ENCODE measurements at regions not wholly inside any gene's neighbourhood (a gene's known extent, or its start where the extent isn't known, plus 50 kb on each side); places are given as distances from the start of the nearest gene placed in this dataset.

- H3K27me3 ChIP-seq (ENCODE audit: insufficient read depth, poor library complexity, severe bottlenecking) = no peaks in the 10 kb centered on the region
- H3K36me3 ChIP-seq (ENCODE audit: low read depth) = no peaks in the 10 kb centered on the region
- H3K9me3 ChIP-seq (ENCODE audit: severe bottlenecking) = no peaks in the 10 kb centered on the region
- TF ChIP-seq, protein P1, sequence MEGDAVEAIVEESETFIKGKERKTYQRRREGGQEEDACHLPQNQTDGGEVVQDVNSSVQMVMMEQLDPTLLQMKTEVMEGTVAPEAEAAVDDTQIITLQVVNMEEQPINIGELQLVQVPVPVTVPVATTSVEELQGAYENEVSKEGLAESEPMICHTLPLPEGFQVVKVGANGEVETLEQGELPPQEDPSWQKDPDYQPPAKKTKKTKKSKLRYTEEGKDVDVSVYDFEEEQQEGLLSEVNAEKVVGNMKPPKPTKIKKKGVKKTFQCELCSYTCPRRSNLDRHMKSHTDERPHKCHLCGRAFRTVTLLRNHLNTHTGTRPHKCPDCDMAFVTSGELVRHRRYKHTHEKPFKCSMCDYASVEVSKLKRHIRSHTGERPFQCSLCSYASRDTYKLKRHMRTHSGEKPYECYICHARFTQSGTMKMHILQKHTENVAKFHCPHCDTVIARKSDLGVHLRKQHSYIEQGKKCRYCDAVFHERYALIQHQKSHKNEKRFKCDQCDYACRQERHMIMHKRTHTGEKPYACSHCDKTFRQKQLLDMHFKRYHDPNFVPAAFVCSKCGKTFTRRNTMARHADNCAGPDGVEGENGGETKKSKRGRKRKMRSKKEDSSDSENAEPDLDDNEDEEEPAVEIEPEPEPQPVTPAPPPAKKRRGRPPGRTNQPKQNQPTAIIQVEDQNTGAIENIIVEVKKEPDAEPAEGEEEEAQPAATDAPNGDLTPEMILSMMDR (IDR thresholded peaks at IDR 0.05; ENCODE audit: poor library complexity, severe bottlenecking) = peak; percentile 31
- no peaks in the 10 kb centered on the region for H3K4me1 ChIP-seq (ENCODE audit: insufficient read depth, poor library complexity, severe bottlenecking)
- DNase-seq (ENCODE audit: low spot score) (no peak), ATAC-seq (ENCODE audit: low read depth) (no peak)
- H3K27ac ChIP-seq (ENCODE audit: poor library complexity, severe bottlenecking) = no peak overlapping the region
- H3K4me3 ChIP-seq (ENCODE audit: severe bottlenecking) = no peak overlapping the region
Measured at GRCh38 chr6:143592335-143592734, 80.8 kb upstream of the FUCA2 start.

DNA sequence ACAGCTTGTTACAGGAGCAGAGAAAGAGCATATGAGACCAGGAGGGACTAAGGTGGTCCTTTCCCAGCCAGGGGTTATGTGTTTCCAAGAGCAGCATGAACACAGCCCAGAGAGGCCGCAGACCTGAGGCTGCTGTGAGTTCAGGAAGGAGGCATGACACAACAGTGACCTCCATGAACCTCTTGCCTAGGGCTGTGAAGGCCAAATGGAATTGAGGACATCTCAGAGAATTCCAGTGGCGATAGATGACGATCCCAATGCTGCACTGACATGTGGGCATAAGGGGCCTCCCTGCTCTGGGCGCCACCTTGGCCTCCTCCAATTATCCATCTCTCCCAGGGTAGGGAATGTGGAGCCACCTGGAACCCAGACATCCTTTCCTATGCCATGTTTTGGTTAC, 79.9 kb upstream of the FUCA2 start:
- H3K9me3 ChIP-seq (ENCODE audit: severe bottlenecking) = no peaks in the 10 kb centered on the region
- no peaks in the 10 kb centered on the region for H3K27me3 ChIP-seq (ENCODE audit: insufficient read depth, poor library complexity, severe bottlenecking)
- DNase-seq (ENCODE audit: low spot score) (no peak), ATAC-seq (ENCODE audit: low read depth) (no peak)
- no peaks in the 10 kb centered on the region for H3K4me1 ChIP-seq (ENCODE audit: insufficient read depth, poor library complexity, severe bottlenecking)
- no peaks in the 10 kb centered on the region for H3K36me3 ChIP-seq (ENCODE audit: low read depth)
- no peak overlapping the region for H3K27ac ChIP-seq (ENCODE audit: poor library complexity, severe bottlenecking)
- TF ChIP-seq, protein P1 (IDR thresholded peaks at IDR 0.05; ENCODE audit: poor library complexity, severe bottlenecking) = no peak
- H3K4me3 ChIP-seq (ENCODE audit: severe bottlenecking) = no peak overlapping the region

DNA sequence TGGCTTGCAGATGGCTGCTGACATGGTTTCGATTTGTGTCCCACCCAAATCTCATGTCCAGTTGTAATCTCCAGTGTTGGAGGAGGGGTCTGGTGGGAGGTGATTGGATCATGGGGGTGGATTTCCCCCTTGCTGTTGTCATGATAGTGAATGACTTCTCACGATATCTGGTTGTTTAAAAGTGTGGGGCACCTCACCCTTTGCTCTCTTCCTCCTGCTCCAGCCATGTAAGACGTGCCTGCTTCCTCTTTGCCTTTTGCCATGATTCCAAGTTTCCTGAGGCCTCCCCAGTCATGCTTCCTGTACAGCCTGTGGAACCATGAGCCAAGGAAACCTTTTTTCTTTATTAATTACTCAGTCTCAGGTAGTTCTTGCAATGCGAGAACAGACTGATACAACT, 77.6 kb upstream of the FUCA2 start:
- DNase-seq (ENCODE audit: low spot score) (no peak), ATAC-seq (ENCODE audit: low read depth) (no peak)
- Histone ChIP-seq H3K27ac (ENCODE audit: poor library complexity, severe bottlenecking) (no peak overlapping the region), H3K36me3 (ENCODE audit: low read depth) (no peaks in the 10 kb centered on the region), H3K4me1 (ENCODE audit: insufficient read depth, poor library complexity, severe bottlenecking) (no peaks in the 10 kb centered on the region), H3K27me3 (ENCODE audit: insufficient read depth, poor library complexity, severe bottlenecking) (no peaks in the 10 kb centered on the region), H3K4me3 (ENCODE audit: severe bottlenecking) (no peak overlapping the region), H3K9me3 (ENCODE audit: severe bottlenecking) (no peaks in the 10 kb centered on the region)
- TF ChIP-seq, protein P1 (IDR thresholded peaks at IDR 0.05; ENCODE audit: poor library complexity, severe bottlenecking) = no peak

GRCh38 chr6:143586557-143586956, 75.0 kb upstream of the FUCA2 start:
- TF ChIP-seq, protein P1 (IDR thresholded peaks at IDR 0.05; ENCODE audit: poor library complexity, severe bottlenecking) = no peak
- no peaks in the 10 kb centered on the region for H3K4me1 ChIP-seq (ENCODE audit: insufficient read depth, poor library complexity, severe bottlenecking)
- ATAC-seq (ENCODE audit: low read depth) (no peak), DNase-seq (ENCODE audit: low spot score) (no peak)
- H3K36me3 ChIP-seq (ENCODE audit: low read depth) = no peaks in the 10 kb centered on the region
- H3K9me3 ChIP-seq (ENCODE audit: severe bottlenecking) = no peaks in the 10 kb centered on the region
- no peaks in the 10 kb centered on the region for H3K27me3 ChIP-seq (ENCODE audit: insufficient read depth, poor library complexity, severe bottlenecking)
- no peak overlapping the region for H3K4me3 ChIP-seq (ENCODE audit: severe bottlenecking)
- H3K27ac ChIP-seq (ENCODE audit: poor library complexity, severe bottlenecking) = no peak overlapping the region

GRCh38 chr6:143585716-143586115, 74.2 kb upstream of the FUCA2 start:
- no peak for DNase-seq (ENCODE audit: low spot score)
- ATAC-seq (ENCODE audit: low read depth) = no peak
- no peaks in the 10 kb centered on the region for H3K36me3 ChIP-seq (ENCODE audit: low read depth)
- TF ChIP-seq, protein P1 (IDR thresholded peaks at IDR 0.05; ENCODE audit: poor library complexity, severe bottlenecking) = no peak
- H3K9me3 ChIP-seq (ENCODE audit: severe bottlenecking) = no peaks in the 10 kb centered on the region
- no peak overlapping the region for H3K4me3 ChIP-seq (ENCODE audit: severe bottlenecking)
- no peaks in the 10 kb centered on the region for H3K4me1 ChIP-seq (ENCODE audit: insufficient read depth, poor library complexity, severe bottlenecking)
- no peaks in the 10 kb centered on the region for H3K27me3 ChIP-seq (ENCODE audit: insufficient read depth, poor library complexity, severe bottlenecking)
- no peak overlapping the region for H3K27ac ChIP-seq (ENCODE audit: poor library complexity, severe bottlenecking)
